ENCODE measurements at regions not wholly inside any gene's neighbourhood (a gene's known extent, or its start where the extent isn't known, plus 50 kb on each side); places are given as distances from the start of the nearest gene placed in this dataset.

DNA sequence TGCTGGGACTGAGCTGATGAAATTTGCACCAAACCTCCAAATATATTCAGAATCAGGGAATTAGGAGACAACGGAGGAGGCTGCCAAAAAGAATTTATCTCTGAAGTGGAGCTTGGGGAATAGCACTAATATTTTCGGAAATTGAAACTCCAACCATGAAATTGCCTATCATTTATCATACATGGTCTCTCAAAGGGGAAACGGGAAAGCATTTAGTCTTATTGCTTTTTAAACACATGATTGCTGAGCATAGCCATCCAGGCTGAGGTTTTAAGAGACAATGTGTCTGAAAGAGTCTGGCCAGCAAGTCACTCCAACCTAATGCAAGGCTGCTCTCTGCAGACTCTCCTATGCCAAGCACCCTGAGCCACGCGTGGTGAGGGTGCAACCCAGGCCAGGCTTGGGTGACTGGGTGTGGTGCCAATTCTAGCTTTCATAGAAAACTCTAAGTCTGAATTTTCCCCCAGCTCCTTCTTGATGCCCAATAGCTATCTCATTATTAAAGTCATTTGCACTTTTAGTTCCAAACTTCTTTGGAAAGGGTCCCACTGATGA, 200.2 kb downstream of the RPLP1 start:
- DNase-seq (ENCODE audit: low read depth in 3 of 3, low spot score in 1 of 3), result no peak

- DNase-seq (ENCODE audit: low read depth in 3 of 3, low spot score in 1 of 3), result no peak
These were observed 200.7 kb downstream of the RPLP1 start for GRCh38 chr15:69653306-69653705.

DNA sequence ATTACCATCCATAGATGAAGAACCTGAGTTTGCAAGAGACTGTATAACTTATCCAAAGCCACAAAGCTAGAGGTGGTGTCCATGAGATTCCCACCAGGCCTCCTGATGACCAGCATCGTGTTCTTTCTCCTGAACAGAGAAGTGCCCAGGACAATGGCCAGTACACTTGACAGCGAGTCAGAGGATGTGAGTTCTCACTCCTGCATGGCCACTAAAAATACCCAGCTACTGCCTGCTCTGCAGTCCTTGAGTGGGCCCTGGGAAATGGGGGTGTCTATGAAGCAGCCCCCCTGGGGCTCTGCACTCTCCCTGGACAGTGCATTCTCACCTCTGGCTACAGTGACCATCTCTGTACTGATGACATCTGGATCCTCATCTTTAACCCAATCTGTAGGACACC, 201.2 kb downstream of the RPLP1 start:
- DNase-seq (ENCODE audit: low read depth in 3 of 3, low spot score in 1 of 3), result no peak

- no peak for DNase-seq (ENCODE audit: low read depth in 3 of 3, low spot score in 1 of 3)
These were observed 203.8 kb downstream of the RPLP1 start for GRCh38 chr15:69656271-69657030.

DNA sequence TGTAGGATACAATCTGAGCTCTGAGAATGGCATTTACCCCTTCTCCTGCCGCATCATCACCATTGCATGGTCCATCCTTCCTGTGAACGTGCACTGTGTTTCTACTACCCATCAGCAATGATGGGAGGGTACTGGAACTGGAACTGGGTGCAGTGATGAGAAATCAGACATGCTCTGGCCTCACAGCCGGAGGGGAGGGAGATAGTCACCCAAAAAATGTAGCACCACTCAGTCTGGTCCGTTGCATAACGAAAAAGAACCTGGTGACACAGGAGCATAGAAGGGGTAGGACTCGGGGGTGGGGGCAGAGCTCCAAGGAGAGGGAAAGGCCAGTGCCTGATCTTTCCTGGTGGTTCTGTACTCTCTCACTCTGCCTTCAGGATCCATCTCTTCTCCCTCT, 205.0 kb downstream of the RPLP1 start:
- DNase-seq (ENCODE audit: low read depth in 3 of 3, low spot score in 1 of 3), result no peak

DNA sequence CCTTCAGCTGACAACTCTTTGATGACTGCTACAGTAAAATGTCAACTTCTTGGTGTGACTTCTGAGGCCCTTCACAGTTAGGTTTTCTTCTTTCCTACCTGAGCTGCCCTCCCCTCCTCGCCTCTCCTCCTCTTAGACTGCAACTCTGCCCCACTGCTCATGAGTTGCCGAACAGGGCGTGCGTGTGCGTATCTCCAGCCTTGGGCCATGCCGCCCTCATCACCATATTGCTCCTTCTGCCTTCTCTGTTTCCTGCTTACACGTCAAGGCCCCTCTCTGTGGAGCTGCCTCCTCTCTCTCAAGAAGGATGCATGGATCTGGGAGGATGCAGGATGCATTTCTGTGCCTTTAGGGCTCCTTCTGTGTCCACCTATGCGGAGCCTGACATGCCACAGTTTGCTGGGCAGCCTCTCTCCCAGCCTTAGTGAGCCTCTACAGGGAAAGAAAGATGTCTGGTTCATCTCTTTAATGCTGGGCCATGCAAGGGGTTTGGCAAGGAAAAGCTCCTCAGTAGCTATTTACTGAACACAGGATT, 205.9 kb downstream of the RPLP1 start:
- DNase-seq (ENCODE audit: low read depth in 3 of 3, low spot score in 1 of 3), result no peak

GRCh38 chr15:69659454-69660050, 206.9 kb downstream of the RPLP1 start:
- DNase-seq (ENCODE audit: low read depth in 3 of 3, low spot score in 1 of 3), result no peak

GRCh38 chr15:69660114-69660513, 207.5 kb downstream of the RPLP1 start:
- DNase-seq (ENCODE audit: low read depth in 3 of 3, low spot score in 1 of 3), result no peak

GRCh38 chr15:69660658-69661405, 208.2 kb downstream of the RPLP1 start:
- DNase-seq (ENCODE audit: low read depth in 3 of 3, low spot score in 1 of 3), result no peak

DNA sequence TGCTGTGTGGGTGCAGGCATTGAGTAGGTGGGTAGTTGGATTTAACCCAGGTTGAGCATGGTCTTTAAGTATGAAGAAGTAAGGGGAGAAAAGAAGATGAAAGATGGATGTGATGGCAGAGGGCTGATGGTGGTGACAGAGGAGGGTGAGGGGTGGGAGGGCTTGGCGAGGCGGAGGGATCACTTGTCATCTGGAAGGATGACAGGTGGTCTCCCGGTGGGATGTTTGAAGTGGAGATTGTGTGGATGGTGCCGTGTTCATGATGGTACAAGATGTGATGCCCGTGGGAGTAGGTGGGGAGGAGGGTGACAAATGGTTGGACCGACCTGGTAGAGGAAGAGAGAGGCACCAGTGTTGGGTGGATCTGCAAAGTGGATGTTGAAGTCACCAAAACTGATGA, 208.8 kb downstream of the RPLP1 start:
- DNase-seq (ENCODE audit: low read depth in 3 of 3, low spot score in 1 of 3), result no peak

GRCh38 chr15:69661871-69662644, 209.4 kb downstream of the RPLP1 start:
- DNase-seq (ENCODE audit: low read depth in 3 of 3, low spot score in 1 of 3), result no peak

GRCh38 chr15:69662645-69663000, 210.0 kb downstream of the RPLP1 start:
- no peak for DNase-seq (ENCODE audit: low read depth in 3 of 3, low spot score in 1 of 3)

- DNase-seq (ENCODE audit: low read depth in 3 of 3, low spot score in 1 of 3), result no peak
These were observed 210.8 kb downstream of the RPLP1 start for GRCh38 chr15:69663441-69663840.

GRCh38 chr15:69663982-69664381, 211.4 kb downstream of the RPLP1 start:
- DNase-seq (ENCODE audit: low read depth in 3 of 3, low spot score in 1 of 3), result no peak

- no peak for DNase-seq (ENCODE audit: low read depth in 3 of 3, low spot score in 1 of 3)
These were observed 212.3 kb downstream of the RPLP1 start for GRCh38 chr15:69664572-69665571.

GRCh38 chr15:69665641-69666111, 213.1 kb downstream of the RPLP1 start:
- no peak for DNase-seq (ENCODE audit: low read depth in 3 of 3, low spot score in 1 of 3)

DNA sequence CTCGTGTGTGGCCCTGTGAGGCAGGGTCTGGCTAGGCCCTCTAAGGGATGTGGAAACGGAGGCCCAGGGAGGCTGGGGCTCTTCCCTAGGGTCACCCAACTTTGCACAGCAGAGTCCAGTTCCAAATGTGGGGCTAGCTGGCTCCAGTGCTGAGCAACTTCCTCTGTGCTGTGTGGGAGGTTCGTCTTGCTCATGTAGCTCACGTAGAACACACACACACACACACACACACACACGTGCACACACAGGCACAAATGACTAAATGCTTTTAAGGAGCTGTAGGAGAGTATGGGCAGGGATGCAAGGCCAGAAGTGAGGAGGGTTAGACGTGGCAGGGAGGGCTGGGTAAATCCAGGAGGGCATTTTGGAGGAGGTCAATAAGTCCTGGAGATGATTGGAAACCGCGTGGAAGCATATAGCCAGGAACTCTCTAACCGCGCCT, 213.8 kb downstream of the RPLP1 start:
- DNase-seq (ENCODE audit: low read depth in 3 of 3, low spot score in 1 of 3), result no peak

DNA sequence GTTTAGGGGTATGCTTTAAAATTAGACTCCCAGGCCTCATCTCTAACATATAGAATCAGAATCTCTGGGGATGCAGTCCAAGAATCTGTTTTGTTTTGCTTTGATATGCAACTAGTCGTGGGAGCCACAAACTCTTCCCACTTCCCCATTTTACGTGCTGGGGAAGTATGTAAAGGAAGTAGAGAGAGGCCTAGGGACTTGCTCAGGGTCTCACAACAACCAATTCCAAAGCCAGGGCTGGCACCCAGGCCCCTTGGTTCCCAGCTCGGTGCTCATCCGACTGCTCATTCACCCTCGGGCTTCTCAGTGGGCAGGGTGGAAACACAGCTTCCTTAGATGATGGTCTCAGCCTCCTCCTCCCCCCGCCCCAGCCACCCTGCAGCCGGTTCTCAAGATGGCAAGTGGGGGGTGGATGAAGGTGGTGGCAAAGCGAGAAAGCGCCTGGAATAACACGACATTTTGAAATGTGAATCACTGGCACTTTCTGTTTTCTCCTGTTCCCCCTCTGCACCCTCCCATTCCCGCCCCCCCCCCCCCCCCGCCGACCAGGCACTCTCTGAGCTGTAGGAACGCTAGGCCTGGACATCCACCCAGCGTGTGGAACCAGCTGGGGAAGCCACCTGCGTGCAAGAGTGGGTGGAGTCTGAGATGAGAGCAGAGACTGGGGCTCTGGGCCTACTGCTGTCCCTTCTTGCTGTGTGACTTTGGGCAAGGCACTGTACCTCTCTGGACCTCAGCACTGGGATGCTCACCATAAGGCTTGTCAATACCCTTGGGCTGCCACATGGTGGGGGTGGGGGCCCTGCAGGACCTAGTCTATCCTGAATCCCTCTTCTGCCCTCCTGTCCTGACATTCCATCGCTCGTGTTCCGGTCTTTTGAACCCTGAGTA, 214.5 kb downstream of the RPLP1 start:
- DNase-seq (ENCODE audit: low read depth in 3 of 3, low spot score in 1 of 3), result no peak
